Mucosa of rectum (tissue), 2 donors: ENCODE measurements at regions not wholly inside any gene's neighbourhood (a gene's known extent, or its start where the extent isn't known, plus 50 kb on each side); places are given as distances from the start of the nearest gene placed in this dataset.
A peak's percentile ranks its signal among the peaks of the same experiment; 100 is the strongest.
"Not testable (repeated sequence)": the region's sequence is repeated elsewhere in the genome, so short reads cannot be mapped to it uniquely, and the experiment has no call there.

ENCODE experiments used
- H3K27ac ChIP-seq, 2 donors: one replicate each; pipeline ENCODE4 v1.7.0; 2013; ENCODE audit warnings: inconsistent platforms in 2 of 2, low read depth in 2 of 2, low read length in 2 of 2
- H3K27me3 ChIP-seq, 2 donors: one replicate each; pipeline ENCODE4 v1.7.0; 2013; ENCODE audit warnings: low read length in 2 of 2; ENCODE audit not compliant: control insufficient read depth in 2 of 2, insufficient read depth in 2 of 2
- H3K36me3 ChIP-seq, 2 donors: one replicate each; pipeline ENCODE4 v1.7.0; 2013; ENCODE audit warnings: low read length in 2 of 2; ENCODE audit not compliant: control insufficient read depth in 2 of 2, insufficient read depth in 2 of 2
- H3K4me1 ChIP-seq, 2 donors: one replicate each; pipeline ENCODE4 v1.7.0; 2013; ENCODE audit warnings: low read length in 2 of 2, mild to moderate bottlenecking in 1 of 2; ENCODE audit not compliant: control insufficient read depth in 2 of 2, insufficient read depth in 2 of 2
- H3K4me3 ChIP-seq, 2 donors: one replicate each; pipeline ENCODE4 v1.7.0; 2013; ENCODE audit warnings: low read length in 2 of 2
- H3K9ac ChIP-seq, 2 donors: one replicate each; pipeline ENCODE4 v1.7.0; 2013; ENCODE audit warnings: low read length in 2 of 2, low read depth in 1 of 2, mild to moderate bottlenecking in 1 of 2
- H3K9me3 ChIP-seq, 2 donors: one replicate each; pipeline ENCODE4 v1.7.0; 2013; ENCODE audit warnings: low read length in 2 of 2; ENCODE audit not compliant: control insufficient read depth in 2 of 2
- donor health status: healthy.
- donor health status: Normal muscosa, but diverticular disease.

- no peaks in the 10 kb centered on the region for H3K27me3 ChIP-seq
- peaks cover 6 to 13% of the 10 kb centered on the region in 2 donors for H3K4me1 ChIP-seq
- H3K9me3 ChIP-seq = peaks cover 0 to 2% of the 10 kb centered on the region in 2 donors
- H3K9ac ChIP-seq = peak overlapping the region; percentile 57
- H3K36me3 ChIP-seq = no peaks in the 10 kb centered on the region
- peak overlapping the region; percentile 63 to 75 for H3K4me3 ChIP-seq
- no peak overlapping the region for H3K27ac ChIP-seq
These were observed 50.6 kb upstream of the RNF182 start for GRCh38 chr6:13874191-13874549.

DNA sequence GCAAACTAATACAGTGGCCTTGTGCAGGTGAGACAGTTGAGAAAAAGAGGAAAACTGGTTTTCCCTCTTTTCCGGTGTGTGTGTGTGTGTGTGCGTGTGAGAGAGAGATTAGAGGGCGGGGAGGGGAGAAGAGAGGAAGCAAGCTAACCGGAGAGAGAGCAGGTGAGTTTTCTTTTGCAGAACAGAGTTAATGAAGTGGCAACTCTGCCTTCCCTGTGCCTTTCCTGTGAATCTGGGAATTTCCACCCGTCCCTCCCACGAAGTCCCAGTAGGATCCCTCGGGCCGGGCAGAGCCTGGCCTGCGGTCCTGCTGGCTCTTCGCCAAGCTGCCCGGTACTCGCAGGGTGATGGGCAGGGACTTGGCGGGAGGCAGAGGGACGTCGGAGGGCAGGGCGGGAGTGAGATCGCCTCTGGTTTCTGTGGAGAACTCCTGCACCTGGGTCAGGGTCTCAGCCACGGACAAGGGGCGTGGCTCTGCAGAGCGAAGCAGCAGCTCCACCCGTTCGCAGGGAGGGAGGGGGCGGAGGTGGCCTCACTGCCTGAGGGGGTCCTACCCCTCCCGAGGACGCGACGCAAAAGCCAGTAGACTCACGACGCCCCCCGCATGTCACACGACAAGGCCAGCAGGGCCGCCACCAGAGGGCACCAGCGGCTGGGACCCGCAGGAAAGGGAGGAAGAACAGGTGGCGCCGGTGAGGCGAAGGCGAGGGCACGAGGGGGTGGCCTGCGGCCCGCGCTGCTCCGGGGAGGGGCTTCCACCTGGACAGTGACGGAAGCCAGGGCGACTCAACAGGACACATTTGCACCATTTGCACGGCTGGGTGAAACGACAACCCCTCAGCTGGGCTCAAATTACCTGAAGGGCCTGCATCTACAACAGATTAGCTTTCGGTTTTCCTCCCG lies 51.2 kb upstream of the RNF182 start:
- Histone ChIP-seq H3K4me3 (peak overlapping the region; percentile 63 to 75), H3K27me3 (no peaks in the 10 kb centered on the region), H3K27ac (no peak overlapping the region), H3K9me3 (peaks cover 0 to 2% of the 10 kb centered on the region in 2 donors), H3K36me3 (no peaks in the 10 kb centered on the region), H3K9ac (peak overlapping the region; percentile 57), H3K4me1 (peaks cover 6 to 13% of the 10 kb centered on the region in 2 donors)

DNA sequence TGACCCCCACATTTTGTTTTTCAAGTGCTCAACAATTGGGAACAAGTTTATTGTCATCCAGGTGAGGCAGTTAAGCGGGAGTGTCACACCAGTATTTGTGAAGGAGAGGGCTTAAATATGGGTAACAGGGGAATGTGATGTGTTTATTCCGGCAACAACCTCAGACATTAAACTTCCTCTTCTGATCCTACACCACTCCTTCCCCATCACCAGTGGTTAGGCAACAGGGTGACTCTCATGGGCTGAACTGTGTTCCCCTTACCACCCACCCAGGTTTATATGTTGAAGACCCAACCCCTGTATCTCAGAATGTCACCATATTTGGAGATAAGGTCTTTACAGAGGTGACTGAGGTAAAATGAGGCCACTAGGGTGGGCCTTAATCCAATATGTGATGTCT lies 52.1 kb upstream of the RNF182 start:
- no peaks in the 10 kb centered on the region for H3K27me3 ChIP-seq
- no peaks in the 10 kb centered on the region for H3K36me3 ChIP-seq
- H3K4me1 ChIP-seq = peaks cover 6 to 13% of the 10 kb centered on the region in 2 donors
- H3K4me3 ChIP-seq = no peak overlapping the region
- no peak overlapping the region for H3K9ac ChIP-seq
- no peak overlapping the region for H3K27ac ChIP-seq
- no peaks in the 10 kb centered on the region for H3K9me3 ChIP-seq

GRCh38 chr6:13872006-13872405 lies 52.7 kb upstream of the RNF182 start:
- H3K27me3 ChIP-seq, H3K36me3 ChIP-seq, H3K9me3 ChIP-seq, H3K27ac ChIP-seq, H3K9ac ChIP-seq, H3K4me3 ChIP-seq: not testable (repeated sequence)
- H3K4me1 ChIP-seq = peaks cover 6 to 13% of the 10 kb centered on the region in 2 donors

DNA sequence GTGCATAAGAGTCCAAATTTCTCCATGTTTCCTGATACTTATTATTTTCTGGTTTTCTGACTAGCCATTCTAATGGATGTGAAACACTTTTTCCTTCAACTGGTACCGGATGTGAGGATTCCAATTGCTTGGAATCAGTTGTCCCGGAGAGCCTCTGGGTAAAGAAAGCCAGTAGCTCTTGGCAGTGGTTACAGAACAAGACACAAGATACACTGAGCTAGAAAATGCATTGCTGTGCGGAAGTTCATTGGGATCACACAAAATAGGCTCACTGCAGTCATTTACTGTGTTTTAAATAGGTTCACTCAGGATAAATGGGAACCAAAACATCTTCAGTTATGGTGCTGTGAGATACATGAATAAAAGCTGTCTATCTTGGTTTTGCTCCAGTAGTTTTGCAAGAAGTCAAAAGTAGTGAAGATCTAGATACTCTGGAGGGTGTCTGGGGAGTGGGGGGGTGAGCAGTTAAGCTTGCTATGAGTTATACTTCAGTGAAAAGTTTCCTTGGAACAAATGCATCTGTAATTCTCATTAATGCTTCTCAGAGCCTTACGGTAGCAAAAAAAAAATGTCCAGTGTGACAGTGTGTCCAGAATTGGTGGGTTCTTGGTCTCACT lies 54.4 kb upstream of the RNF182 start:
- Histone ChIP-seq H3K27ac (no peak overlapping the region), H3K4me3 (no peak overlapping the region), H3K27me3 (no peaks in the 10 kb centered on the region), H3K9me3 (no peaks in the 10 kb centered on the region), H3K9ac (no peak overlapping the region), H3K4me1 (peaks cover 6 to 13% of the 10 kb centered on the region in 2 donors), H3K36me3 (no peaks in the 10 kb centered on the region)

DNA sequence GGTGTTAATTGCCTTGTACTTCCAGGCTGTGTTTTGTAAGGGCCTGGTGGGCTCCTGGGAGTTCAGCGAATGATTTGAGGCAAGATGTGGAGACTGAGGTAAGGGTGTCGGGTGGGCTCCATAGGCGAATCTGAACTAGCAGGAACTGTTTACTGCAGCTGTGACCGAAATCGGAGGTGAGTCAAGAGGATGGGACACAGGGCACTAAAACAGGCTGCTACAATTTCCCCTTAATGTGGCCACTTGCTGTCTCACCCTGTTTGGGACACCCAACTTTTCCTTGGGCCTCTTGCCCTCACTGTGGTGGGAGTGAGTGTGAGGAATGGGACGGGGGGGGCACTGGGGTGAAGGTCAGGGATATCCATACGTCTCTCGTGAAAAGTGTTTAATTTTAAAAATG lies 53.9 kb upstream of the MCUR1 start:
- H3K36me3 ChIP-seq = no peaks in the 10 kb centered on the region
- H3K9ac ChIP-seq = no peak overlapping the region
- peaks cover 1 to 2% of the 10 kb centered on the region in 2 donors for H3K4me1 ChIP-seq
- no peaks in the 10 kb centered on the region for H3K27me3 ChIP-seq
- H3K27ac ChIP-seq = no peak overlapping the region
- H3K4me3 ChIP-seq = no peak overlapping the region
- no peaks in the 10 kb centered on the region for H3K9me3 ChIP-seq

- Histone ChIP-seq H3K9me3 (no peaks in the 10 kb centered on the region), H3K27ac (no peak overlapping the region), H3K4me3 (no peak overlapping the region)
These were observed 51.9 kb upstream of the MCUR1 start for GRCh38 chr6:13866301-13866700.

DNA sequence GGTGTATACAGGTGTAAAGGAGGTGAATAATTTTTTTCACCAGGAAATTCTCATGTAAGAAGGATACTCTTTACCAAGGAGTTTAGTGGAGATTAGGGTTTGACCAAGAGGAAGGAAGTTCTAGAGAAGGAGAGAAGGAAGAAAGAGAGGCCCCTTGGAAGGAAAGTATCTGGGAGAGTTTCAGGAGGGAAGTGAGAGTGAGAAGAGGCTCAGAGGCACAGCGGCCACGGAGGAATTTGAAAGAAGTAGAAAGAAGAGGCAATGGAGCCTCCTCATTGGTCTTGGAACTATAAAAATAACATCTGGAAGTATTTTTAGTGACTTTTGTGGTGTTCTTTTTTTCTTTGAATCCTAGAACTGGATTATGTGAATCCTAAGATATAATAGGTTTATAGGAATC lies 50.8 kb upstream of the MCUR1 start:
- no peaks in the 10 kb centered on the region for H3K9me3 ChIP-seq
- peaks cover 0 to 3% of the 10 kb centered on the region in 2 donors for H3K27me3 ChIP-seq
- H3K9ac ChIP-seq = no peak overlapping the region
- H3K36me3 ChIP-seq = no peaks in the 10 kb centered on the region
- H3K4me3 ChIP-seq = no peak overlapping the region
- H3K27ac ChIP-seq = no peak overlapping the region
- no peaks in the 10 kb centered on the region for H3K4me1 ChIP-seq

More at GRCh38 chr6:13866301-13866700, 51.9 kb upstream of the MCUR1 start:
- H3K9ac ChIP-seq = no peak overlapping the region
- H3K36me3 ChIP-seq = no peaks in the 10 kb centered on the region
- no peaks in the 10 kb centered on the region for H3K4me1 ChIP-seq
- H3K27me3 ChIP-seq = no peaks in the 10 kb centered on the region

DNA sequence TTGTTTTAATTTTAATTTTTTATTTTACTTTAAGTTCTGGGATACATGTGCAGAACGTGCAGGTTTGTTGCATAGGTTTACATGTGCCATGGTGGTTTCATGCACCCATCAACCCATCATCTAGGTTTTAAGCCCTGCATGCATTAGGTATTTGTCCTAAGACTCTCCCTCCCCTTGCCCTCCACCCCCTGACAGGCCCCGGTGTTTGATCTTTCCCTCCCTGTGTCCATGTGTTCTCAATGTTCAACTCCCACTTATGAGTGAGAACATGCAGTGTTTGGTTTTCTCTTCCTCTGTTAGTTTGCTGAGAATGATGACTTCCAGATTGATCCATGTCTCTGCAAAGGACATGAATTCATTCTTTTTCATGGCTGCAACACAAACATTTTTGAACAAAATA lies 50.3 kb upstream of the MCUR1 start:
- H3K9ac ChIP-seq, H3K9me3 ChIP-seq, H3K27me3 ChIP-seq, H3K27ac ChIP-seq, H3K36me3 ChIP-seq, H3K4me1 ChIP-seq, H3K4me3 ChIP-seq: not testable (repeated sequence)
